Erythroblast (primary cell): ENCODE measurements at regions not wholly inside any gene's neighbourhood (a gene's known extent, or its start where the extent isn't known, plus 50 kb on each side); places are given as distances from the start of the nearest gene placed in this dataset.

Experiments used
- GATA1 ChIP-seq: IDR thresholded peaks from 2 replicates; pipeline ENCODE4 v1.6.1; 2011; ENCODE audit warnings: low read depth, mild to moderate bottlenecking, control low read depth, low read length, moderate library complexity
- POLR2A ChIP-seq: IDR thresholded peaks from 2 replicates; pipeline ENCODE4 v1.6.1; 2011; ENCODE audit warnings: mild to moderate bottlenecking, low read length

DNA sequence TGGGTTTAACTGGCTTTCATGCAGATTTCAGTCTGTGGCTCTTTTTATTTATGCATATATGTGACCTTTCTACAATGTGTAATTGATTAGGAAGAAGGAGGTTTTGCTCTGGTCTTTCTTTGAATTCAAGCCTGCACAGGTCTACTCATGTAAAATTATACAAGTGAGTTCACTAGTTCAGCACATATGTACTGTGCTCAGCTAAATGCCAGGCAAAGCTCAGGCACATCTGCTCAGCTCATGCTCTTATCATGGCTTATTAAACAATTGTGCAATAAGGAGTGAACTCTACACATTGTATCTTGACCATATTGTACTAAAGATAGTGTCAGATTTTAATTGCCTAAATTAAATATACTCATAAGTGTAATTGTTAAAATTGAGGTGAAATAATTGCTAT is 378.4 kb downstream of the ADGRL2 start:
- TF ChIP-seq POLR2A (no peak), GATA1 (no peak)
